Lower leg skin (tissue), 4 donors: ENCODE measurements at regions not wholly inside any gene's neighbourhood (a gene's known extent, or its start where the extent isn't known, plus 50 kb on each side); places are given as distances from the start of the nearest gene placed in this dataset.
"Not testable (repeated sequence)": the region's sequence is repeated elsewhere in the genome, so short reads cannot be mapped to it uniquely, and the experiment has no call there.

Experiments
- DNase-seq, 2 donors: peaks; one replicate each; pipeline ENCODE4 v3.0.0-alpha.2; 2019; ENCODE audit warnings: low spot score in 2 of 2
- H3K4me3 ChIP-seq: fragments of 200-600 bp; sonication (generic); 2 replicates; pipeline ENCODE4 v1.5.1; 2017; ENCODE audit warnings: mild to moderate bottlenecking, low read depth; ENCODE audit not compliant: poor library complexity, severe bottlenecking
- POLR2A ChIP-seq, 2 donors: fragments of 450-650 bp; IDR thresholded peaks; one replicate each; pipeline ENCODE4 v1.6.1; 2016 to 2017; ENCODE audit warnings: antibody characterized with exemption in 2 of 2, mild to moderate bottlenecking in 1 of 2, moderate library complexity in 1 of 2
- WGBS, 2 donors: methylation state at CpG; one replicate each; pipeline ENCODE4 v1.1.5; 2018; 5-methylcytosine and 5-hydroxymethylcytosine counted together
- intact Hi-C: fragments of 100-400 bp; cut with DNase I; formaldehyde crosslinking; loops from one replicate; pipeline ENCODE4 v1.15.0; 2023; ENCODE audit warnings: low total_unique reads
- TF ChIP-seq, protein P1 (sequence below), 3 donors: fragments of 450-650 bp; IDR thresholded peaks; one replicate each; pipeline ENCODE4 v1.5.1; 2016; ENCODE audit warnings: antibody characterized with exemption in 3 of 3, mild to moderate bottlenecking in 3 of 3, moderate library complexity in 2 of 3

DNA sequence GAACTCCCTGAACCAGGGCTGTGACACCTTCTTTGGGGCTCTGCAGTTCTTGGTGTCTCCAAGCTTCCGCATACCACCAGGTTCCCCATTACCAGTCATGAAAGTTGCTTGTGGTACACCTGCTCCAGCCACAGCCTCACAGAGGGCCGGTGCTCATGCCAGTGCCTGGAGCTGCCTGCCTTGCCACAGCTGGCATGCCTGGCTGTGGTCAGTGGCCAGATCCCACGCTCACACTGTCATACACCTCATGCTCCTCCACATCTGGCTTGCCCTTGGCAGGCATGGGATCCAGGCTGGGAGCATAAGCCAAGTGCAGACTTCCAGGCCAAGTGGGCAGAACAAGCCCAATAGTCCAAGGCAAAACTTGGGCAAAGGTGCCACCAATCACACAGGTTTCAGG is 1054.9 kb downstream of the SLITRK5 start:
- WGBS, 2 donors = 88 to 100% methylated on average over 1 to 3 of the region's 3 CpGs
- DNase-seq = no peak

DNA sequence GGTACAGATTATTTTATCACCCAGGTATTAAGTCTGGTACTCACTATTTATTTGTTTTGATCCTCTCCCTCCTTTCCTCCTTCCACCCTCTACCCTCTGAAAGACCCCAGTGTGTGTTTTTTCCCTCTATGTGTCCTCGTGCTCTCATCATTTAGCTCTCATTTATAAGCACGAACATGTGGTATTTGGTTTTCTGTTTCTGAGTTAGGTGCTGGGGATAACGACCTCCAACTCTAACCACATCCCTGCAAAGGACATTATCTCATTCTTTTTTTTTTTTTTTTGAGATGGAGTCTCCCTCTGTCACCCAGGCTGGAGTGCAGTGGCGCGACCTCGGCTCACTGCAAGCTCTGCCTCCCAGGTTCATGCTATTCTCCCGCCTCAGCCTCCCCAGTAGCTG is 1056.1 kb downstream of the SLITRK5 start:
- DNase-seq, H3K4me3 ChIP-seq, intact Hi-C loops: not testable (repeated sequence)
- WGBS, 2 donors = 83 to 86% methylated on average over 7 of the region's 7 CpGs

More for the DNA sequence above, 1054.9 kb downstream of the SLITRK5 start:
- intact Hi-C loops = no loop called here
- TF ChIP-seq, protein P1, sequence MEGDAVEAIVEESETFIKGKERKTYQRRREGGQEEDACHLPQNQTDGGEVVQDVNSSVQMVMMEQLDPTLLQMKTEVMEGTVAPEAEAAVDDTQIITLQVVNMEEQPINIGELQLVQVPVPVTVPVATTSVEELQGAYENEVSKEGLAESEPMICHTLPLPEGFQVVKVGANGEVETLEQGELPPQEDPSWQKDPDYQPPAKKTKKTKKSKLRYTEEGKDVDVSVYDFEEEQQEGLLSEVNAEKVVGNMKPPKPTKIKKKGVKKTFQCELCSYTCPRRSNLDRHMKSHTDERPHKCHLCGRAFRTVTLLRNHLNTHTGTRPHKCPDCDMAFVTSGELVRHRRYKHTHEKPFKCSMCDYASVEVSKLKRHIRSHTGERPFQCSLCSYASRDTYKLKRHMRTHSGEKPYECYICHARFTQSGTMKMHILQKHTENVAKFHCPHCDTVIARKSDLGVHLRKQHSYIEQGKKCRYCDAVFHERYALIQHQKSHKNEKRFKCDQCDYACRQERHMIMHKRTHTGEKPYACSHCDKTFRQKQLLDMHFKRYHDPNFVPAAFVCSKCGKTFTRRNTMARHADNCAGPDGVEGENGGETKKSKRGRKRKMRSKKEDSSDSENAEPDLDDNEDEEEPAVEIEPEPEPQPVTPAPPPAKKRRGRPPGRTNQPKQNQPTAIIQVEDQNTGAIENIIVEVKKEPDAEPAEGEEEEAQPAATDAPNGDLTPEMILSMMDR (IDR thresholded peaks at IDR 0.05) = no peak
- TF ChIP-seq POLR2A (IDR thresholded peaks at IDR 0.05) = no peak
- no peak overlapping the region for H3K4me3 ChIP-seq

DNA sequence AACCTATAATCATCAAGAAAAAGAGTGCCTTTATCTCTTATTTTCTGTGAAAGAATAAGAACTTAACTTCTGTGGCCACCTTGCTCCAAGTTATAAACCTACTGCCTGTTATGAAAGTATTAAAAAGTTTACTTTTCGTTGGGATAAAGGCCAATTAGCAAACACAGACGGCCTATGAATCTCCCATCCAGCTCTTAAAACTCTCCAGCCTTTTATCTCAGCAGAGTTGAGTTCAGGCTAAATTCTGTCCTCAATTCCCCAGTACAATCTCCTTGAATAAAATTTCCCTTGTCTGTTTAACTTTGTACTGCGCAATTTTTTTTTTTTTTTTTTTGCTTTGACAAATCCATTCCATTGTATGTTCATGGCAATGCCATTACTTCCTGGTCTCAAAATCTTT is 1058.4 kb downstream of the SLITRK5 start:
- no peak for DNase-seq
- intact Hi-C loops = no loop called here
- no peak overlapping the region for H3K4me3 ChIP-seq
- 86 to 88% methylated on average over 3 of the region's 3 CpGs for WGBS, 2 donors
- TF ChIP-seq, protein P1 (IDR thresholded peaks at IDR 0.05) = no peak
- TF ChIP-seq POLR2A (IDR thresholded peaks at IDR 0.05) = no peak

DNA sequence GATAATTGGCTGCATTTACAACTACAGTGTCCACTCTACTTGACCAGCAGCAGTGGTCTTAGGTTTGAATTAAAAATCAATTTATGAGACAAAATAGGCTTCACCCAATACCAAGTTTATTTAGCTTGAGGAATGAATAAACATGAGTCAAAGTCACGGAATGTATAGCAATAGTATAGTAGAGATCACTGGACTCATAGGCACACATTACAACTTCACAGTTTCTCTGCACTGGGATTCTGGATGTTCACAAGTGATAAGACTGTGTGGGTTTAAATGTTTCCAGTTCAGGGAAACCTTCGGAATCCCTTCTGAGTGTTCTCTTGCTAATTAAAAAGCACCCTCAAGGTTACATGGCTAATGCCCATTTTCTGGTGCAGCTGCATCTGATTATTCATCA is 1064.9 kb downstream of the SLITRK5 start:
- TF ChIP-seq POLR2A (IDR thresholded peaks at IDR 0.05) = no peak
- TF ChIP-seq, protein P1 (IDR thresholded peaks at IDR 0.05) = no peak
- intact Hi-C loops = no loop called here
- no peak overlapping the region for H3K4me3 ChIP-seq

DNA sequence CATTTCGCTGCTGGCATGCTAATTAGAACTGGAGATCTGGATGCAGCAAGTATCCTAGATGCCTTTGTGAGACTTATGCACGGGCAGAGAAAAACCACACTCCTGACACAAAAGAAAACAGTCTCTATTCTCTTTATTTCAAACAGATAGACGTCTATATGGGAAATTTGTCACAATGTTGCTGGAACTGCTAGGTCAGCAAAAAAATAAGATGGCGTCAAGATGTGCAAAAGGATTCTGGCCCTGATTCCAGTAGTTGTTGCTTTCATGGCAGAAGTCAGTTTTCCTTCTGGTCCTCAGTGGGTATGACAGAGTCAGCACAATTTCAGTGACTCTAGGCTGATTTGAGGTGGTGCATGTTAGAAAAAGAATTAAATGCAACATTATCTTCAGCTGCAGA is 1068.0 kb downstream of the SLITRK5 start:
- no peak overlapping the region for H3K4me3 ChIP-seq
- TF ChIP-seq, protein P1 (IDR thresholded peaks at IDR 0.05) = no peak
- no peak for TF ChIP-seq POLR2A (IDR thresholded peaks at IDR 0.05)
- intact Hi-C loops = no loop called here
- WGBS, 2 donors = 74 to 78% methylated on average over 4 of the region's 4 CpGs
- no peak for DNase-seq

More for the DNA sequence above, 1064.9 kb downstream of the SLITRK5 start:
- no peak for DNase-seq
- 45 to 49% methylated on average over 2 of the region's 2 CpGs for WGBS, 2 donors

DNA sequence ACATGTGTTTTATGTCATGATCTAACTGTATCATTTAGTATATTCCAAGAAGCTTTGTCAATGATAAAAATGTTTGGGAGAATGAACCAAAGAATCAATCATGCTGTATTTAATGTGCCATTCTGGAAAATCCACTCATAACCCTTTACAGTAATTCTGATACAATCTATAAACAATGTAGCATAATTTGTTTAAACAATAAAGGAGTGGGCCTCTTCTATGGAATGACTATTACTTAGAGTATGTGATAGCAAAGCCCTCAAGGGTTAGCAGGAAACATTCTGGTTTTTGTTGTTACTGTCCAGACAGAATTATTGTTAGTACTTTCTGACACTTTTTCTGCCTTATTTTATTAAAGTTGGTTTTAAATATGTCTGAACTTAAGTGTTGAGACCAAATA is 1073.1 kb downstream of the SLITRK5 start:
- TF ChIP-seq POLR2A (IDR thresholded peaks at IDR 0.05) = no peak
- TF ChIP-seq, protein P1 (IDR thresholded peaks at IDR 0.05) = no peak
- no peak for DNase-seq
- no peak overlapping the region for H3K4me3 ChIP-seq
- intact Hi-C loops = no loop called here
